ENCODE measurements at regions not wholly inside any gene's neighbourhood (a gene's known extent, or its start where the extent isn't known, plus 50 kb on each side); places are given as distances from the start of the nearest gene placed in this dataset.

- no peaks in the 10 kb centered on the region for H3K36me3 ChIP-seq (ENCODE audit: control insufficient read depth, insufficient read depth, low read length)
- DNase-seq (ENCODE audit: low read depth), result no peak
- TF ChIP-seq, protein P1, sequence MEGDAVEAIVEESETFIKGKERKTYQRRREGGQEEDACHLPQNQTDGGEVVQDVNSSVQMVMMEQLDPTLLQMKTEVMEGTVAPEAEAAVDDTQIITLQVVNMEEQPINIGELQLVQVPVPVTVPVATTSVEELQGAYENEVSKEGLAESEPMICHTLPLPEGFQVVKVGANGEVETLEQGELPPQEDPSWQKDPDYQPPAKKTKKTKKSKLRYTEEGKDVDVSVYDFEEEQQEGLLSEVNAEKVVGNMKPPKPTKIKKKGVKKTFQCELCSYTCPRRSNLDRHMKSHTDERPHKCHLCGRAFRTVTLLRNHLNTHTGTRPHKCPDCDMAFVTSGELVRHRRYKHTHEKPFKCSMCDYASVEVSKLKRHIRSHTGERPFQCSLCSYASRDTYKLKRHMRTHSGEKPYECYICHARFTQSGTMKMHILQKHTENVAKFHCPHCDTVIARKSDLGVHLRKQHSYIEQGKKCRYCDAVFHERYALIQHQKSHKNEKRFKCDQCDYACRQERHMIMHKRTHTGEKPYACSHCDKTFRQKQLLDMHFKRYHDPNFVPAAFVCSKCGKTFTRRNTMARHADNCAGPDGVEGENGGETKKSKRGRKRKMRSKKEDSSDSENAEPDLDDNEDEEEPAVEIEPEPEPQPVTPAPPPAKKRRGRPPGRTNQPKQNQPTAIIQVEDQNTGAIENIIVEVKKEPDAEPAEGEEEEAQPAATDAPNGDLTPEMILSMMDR (IDR thresholded peaks at IDR 0.05; ENCODE audit: insufficient read depth, low read depth, low read length), result no peak
- H3K27me3 ChIP-seq (ENCODE audit: control insufficient read depth, insufficient read depth, low read length), result no peaks in the 10 kb centered on the region
- no peak overlapping the region for H3K4me3 ChIP-seq (ENCODE audit: low read depth, low read length)
- POLR2A ChIA-PET, result interaction anchor here (0.6 to 1.1 kb wide), 2 partner anchors 67 to 131 kb away, joined by 4 to 20 read pairs; no protein-coding TSS in a partner anchor
- CTCF ChIA-PET, result interaction anchor here (0.6 to 1.5 kb wide), 4 partner anchors 11 to 197 kb away, joined by 3 read pairs; no protein-coding TSS in a partner anchor
These were observed 85.2 kb upstream of the LCLAT1 start for GRCh38 chr2:30361751-30362394.

DNA sequence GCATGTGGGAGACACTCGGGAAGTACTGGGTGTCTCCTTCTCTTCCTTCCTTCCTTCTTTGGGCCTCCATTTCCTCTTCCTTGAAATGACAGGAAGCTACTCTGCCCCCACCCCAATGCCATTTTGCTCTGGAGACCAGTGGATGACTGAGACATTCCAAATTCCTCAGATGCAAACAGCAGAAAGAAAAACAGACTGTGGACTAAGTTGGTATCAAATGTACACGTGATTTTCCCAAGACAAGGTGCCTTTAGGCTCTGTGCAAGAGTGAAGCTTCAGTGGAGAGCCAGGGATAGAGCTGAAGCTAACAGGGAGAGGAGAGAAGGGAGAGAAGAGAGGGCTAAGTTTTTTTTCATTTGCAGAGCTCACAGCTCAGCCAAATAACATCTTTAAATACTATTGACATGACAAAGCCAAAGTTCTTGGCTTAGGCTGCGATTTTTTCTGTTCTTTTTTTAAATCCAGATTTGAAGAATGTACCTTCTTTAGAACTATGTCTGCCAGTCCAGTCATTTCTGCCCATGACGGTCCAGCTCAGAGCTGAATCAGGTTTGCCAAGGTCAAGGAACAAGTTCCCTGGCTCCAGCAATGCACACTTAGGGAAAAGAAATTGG lies 84.5 kb upstream of the LCLAT1 start:
- Histone ChIP-seq H3K27me3 (ENCODE audit: control insufficient read depth, insufficient read depth, low read length) (no peaks in the 10 kb centered on the region), H3K4me3 (ENCODE audit: low read depth, low read length) (no peak overlapping the region), H3K36me3 (ENCODE audit: control insufficient read depth, insufficient read depth, low read length) (no peaks in the 10 kb centered on the region)
- ChIA-PET POLR2A (interaction anchor here (0.6 to 1.1 kb wide), 3 partner anchors 61 to 303 kb away, joined by 4 to 20 read pairs (median 5); no protein-coding TSS in a partner anchor), CTCF (interaction anchor here (0.6 to 1.5 kb wide), 4 partner anchors 12 to 198 kb away, joined by 3 read pairs; no protein-coding TSS in a partner anchor)
- DNase-seq (ENCODE audit: low read depth), result no peak
- TF ChIP-seq, protein P1 (IDR thresholded peaks at IDR 0.05; ENCODE audit: insufficient read depth, low read depth, low read length), result no peak

DNA sequence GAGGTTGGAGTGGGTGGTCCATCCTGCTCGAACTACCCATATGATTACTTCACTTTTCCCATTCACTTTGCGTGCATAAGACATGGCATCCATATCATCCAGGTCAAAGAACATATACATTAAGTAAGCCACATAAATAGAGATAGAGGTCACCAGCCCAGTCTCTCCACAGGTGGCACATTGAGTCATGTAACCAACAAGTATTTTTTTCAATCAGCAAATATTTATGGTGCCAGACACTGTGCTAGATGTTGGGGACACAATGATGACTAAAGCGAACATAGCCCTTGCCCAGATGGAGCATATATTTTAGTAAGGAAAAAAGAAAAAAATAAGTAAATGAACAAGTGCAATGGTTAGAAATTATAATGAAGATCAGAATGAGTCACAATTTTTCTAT lies 83.6 kb upstream of the LCLAT1 start:
- Histone ChIP-seq H3K4me3 (ENCODE audit: low read depth, low read length) (no peak overlapping the region), H3K27me3 (ENCODE audit: control insufficient read depth, insufficient read depth, low read length) (no peaks in the 10 kb centered on the region), H3K36me3 (ENCODE audit: control insufficient read depth, insufficient read depth, low read length) (no peaks in the 10 kb centered on the region)
- TF ChIP-seq, protein P1 (IDR thresholded peaks at IDR 0.05; ENCODE audit: insufficient read depth, low read depth, low read length), result no peak
- DNase-seq (ENCODE audit: low read depth), result no peak
- ChIA-PET CTCF (no interaction called here), POLR2A (interaction anchor here (0.7 kb wide), 1 partner anchor 302 kb away, joined by 5 read pairs; no protein-coding TSS in a partner anchor)

GRCh38 chr2:30365201-30365600 lies 81.8 kb upstream of the LCLAT1 start:
- CTCF ChIA-PET, result no interaction called here
- no peaks in the 10 kb centered on the region for H3K36me3 ChIP-seq (ENCODE audit: control insufficient read depth, insufficient read depth, low read length)
- no peak overlapping the region for H3K4me3 ChIP-seq (ENCODE audit: low read depth, low read length)
- DNase-seq (ENCODE audit: low read depth), result no peak
- no peaks in the 10 kb centered on the region for H3K27me3 ChIP-seq (ENCODE audit: control insufficient read depth, insufficient read depth, low read length)
- POLR2A ChIA-PET, result no interaction called here
- TF ChIP-seq, protein P1 (IDR thresholded peaks at IDR 0.05; ENCODE audit: insufficient read depth, low read depth, low read length), result no peak

GRCh38 chr2:30366199-30366691 lies 80.8 kb upstream of the LCLAT1 start:
- DNase-seq (ENCODE audit: low read depth), result no peak
- Histone ChIP-seq H3K27me3 (ENCODE audit: control insufficient read depth, insufficient read depth, low read length) (no peaks in the 10 kb centered on the region), H3K4me3 (ENCODE audit: low read depth, low read length) (no peak overlapping the region), H3K36me3 (ENCODE audit: control insufficient read depth, insufficient read depth, low read length) (no peaks in the 10 kb centered on the region)
- ChIA-PET CTCF (interaction anchor here (0.6 kb wide), 1 partner anchor 12 kb away, joined by 3 read pairs; no protein-coding TSS in a partner anchor), POLR2A (no interaction called here)
- TF ChIP-seq, protein P1 (IDR thresholded peaks at IDR 0.05; ENCODE audit: insufficient read depth, low read depth, low read length), result no peak
